Stimulated activated CD8-positive, alpha-beta memory T cell treated with anti-CD3 and anti-CD28 coated beads, Interleukin-7, amount 100 ng/mL, for 1 hour (primary cell): ENCODE measurements at regions not wholly inside any gene's neighbourhood (a gene's known extent, or its start where the extent isn't known, plus 50 kb on each side); places are given as distances from the start of the nearest gene placed in this dataset.

Experiments used
- DNase-seq, 2 donors: peaks; one replicate each; pipeline ENCODE4 v3.0.0-alpha.2; 2020; ENCODE audit warnings: low read depth in 2 of 2

DNA sequence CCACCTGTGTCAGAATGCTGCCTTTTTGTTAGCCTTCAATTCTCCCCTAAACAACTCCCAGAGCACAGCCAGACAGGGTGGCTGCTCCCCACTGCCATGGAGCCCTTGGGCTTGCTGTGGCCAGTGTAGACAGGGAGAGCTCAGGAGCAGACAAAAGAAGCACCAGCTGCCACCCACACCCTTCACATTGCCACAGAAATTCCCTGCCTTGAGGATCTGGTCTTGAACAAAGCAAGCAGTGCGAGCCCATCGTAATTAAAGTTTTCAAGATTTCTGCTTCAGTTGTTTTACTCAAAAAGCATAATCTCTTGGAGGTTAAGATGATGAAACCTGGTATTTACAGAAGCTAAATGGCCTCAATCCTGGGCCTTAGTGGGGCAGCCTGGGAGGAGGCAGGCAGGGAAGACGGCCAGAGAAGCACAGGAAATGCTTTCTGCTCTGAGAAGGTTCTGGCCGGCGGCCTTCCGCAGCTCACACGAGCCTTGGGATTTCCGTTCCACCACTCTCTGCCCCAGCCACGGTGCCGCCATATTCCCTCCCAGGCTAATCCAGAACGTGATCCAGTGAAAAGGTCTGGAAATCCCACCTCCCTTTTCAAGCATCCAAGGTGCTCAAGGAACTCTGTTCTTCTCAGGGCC, 535.2 kb downstream of the BCL11B start:
- no peak for DNase-seq

DNA sequence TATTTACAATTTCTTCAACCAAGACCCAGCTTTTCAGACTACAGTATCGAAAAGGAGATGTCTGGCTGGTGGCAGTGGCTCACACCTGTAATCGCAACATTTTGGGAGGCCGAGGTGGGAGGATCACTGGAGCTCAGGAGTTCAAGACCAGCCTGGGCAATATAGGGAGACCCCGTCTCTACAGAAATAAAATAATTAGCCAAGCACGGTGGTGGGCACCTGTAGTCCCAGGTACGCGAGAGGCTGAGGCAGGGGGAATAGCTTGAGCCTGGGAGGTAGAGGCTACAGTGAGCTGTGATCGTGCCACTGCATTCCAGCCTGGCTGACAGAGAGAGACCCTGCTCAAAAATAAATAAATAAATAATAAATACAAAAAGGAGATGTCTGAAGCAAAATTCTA, 530.5 kb downstream of the BCL11B start:
- DNase-seq: no peak

- no peak for DNase-seq
These were observed 530.0 kb downstream of the BCL11B start for GRCh38 chr14:98742001-98742400.

DNA sequence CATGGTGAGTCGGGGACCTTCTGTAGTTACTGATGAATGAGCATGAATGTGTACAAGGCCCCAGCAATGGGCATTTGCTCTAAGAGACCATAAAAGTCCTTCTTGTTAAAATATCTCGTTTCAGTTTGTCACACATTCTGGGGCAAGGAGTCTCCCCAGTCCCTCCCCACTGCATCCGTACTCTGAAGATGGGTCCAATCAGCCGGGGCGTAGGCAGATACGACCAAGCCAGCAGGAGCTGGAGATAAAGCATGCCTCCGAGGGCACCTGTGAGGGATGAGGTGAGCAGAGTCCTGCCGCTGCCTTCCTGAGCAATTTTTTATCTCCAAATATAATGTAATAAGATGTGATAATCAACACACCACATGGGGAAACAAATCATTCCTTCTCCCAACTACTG, 528.5 kb downstream of the BCL11B start:
- no peak for DNase-seq

DNA sequence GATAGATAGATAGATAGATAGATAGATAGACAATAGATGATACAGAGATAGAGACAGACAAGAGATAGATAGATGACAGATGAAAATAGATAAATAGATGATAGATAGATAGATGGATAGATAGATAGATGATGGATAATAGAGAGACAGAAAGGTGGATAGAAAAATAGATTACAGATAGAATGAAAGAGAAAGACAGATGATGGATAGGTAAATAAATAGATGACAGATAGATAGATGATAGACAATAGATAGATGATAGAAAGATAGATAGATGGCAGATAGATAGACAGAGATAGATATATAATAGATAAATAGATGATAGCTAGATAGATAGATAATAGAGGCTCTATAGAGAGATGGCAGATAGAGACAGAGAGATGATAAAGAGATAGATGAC, 523.0 kb downstream of the BCL11B start:
- no peak for DNase-seq

GRCh38 chr14:98751110-98751509, 520.9 kb downstream of the BCL11B start:
- no peak for DNase-seq

- DNase-seq: no peak
These were observed 519.3 kb downstream of the BCL11B start for GRCh38 chr14:98752660-98753059.

- DNase-seq: no peak
These were observed 517.5 kb downstream of the BCL11B start for GRCh38 chr14:98754343-98755020.

DNA sequence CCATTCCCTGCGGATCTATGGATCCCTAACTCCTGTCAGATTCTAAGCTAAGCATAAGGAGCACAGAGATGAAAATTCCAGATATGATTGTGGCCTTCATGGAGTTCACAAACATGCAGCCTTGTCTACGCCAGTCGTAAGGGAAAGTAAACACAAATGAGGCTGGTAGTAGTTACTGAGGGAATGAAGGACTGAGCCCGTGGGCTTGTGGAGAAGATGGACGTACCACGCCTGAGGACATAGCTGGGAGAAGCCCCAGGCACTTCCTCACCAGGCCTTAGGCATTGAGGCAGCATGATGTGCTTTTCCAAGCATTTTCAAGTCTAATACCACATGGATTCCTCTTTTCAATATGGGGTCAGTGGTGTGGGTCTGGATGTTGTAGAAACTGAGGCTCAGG, 515.2 kb downstream of the BCL11B start:
- no peak for DNase-seq

DNA sequence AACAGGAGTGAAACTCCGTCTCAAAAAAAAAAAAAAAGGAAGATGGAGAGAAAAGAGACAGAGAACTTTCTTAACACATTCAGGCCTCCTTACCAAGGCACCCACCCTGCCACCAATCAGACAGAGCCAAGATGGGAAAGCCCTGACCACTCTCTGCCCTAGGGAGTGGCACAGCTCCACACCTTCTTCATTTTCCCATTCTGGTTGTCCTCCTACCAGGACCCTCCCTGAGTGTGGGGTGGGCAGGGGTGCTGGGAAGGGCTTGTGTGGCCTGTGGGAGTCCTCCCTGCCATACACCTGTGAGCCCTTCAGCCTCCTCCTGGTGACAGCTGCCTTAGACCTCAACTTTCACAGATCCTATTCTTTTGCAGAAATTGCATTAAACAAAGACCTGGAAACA, 513.6 kb downstream of the BCL11B start:
- DNase-seq: no peak

DNA sequence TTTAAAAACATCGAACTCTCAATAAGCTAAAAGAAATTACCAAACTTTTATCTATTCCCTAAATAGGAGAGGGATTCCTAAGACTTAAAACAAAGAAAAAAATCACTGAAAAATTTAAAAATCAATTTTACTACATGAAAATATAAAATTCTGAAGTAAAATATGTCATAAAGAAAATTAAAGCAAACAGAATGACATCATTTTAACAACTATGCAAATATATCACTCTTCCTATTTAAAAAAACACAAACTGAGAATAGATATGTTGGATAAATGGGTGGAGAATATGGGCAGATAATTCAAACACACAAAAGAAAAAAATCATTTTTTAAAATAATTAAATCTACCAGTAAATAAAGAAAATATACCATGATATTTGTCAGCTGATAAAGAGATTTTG, 510.0 kb downstream of the BCL11B start:
- no peak for DNase-seq

DNA sequence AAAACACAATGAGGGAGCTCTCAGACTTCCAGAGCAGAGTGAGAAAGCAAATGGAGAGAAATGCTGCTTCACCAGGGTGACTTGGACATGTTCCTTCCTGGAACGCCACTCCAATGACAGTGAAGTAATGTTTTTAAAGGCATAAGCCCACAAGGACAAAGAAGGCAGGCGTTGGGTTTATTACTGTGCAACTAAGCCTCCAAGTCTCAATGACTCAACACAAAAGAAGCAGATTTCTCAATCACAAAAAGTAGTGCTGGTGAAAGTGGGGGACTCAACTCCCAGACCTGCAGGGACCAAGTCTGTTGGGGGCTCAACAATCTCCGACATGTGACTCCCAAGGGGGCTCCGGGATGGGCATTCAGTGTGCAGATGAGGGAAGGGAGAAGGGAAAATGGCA, 505.2 kb downstream of the BCL11B start:
- no peak for DNase-seq

GRCh38 chr14:98769326-98769725, 502.7 kb downstream of the BCL11B start:
- DNase-seq: no peak

- DNase-seq: no peak
These were observed 501.8 kb downstream of the BCL11B start for GRCh38 chr14:98770151-98770550.

- no peak for DNase-seq
These were observed 498.2 kb downstream of the BCL11B start for GRCh38 chr14:98773814-98774213.

DNA sequence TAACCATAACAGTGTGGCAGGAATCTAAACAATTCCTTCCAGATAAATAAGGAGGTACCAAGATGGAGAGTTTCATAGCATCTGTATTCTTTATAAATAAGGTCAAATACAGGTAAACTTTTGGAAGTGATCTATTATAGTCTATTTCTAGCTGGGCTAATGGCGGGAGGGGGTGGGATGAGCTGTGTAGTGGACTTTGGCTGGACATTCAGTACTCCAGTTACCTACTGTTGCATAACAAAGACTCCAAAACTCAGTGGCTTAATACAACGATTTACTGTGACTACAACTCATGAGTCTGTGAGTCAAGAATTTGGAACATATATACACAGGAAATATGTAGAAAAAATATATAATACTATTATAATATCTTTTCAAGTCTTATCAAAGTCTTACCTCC, 496.1 kb downstream of the BCL11B start:
- DNase-seq: no peak

DNA sequence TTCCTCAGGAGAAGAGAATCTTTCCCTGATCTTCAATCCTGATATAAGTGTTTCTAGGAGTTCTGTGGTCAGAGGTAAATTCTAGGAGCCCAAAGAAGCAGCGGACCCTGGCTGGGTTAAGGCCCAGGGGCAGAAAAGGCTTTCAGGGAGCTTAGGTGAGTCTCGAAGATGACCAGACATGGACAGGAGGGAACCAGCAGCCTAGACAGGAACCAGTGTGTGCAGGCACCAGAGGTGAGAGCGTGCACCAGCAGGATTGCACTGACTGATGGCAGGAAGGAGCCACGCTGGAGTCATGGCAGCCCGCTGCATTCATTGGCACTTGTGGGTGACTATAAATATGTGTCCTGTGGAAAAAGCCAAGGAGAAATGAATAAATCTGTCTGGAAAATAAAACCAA, 489.9 kb downstream of the BCL11B start:
- no peak for DNase-seq

DNA sequence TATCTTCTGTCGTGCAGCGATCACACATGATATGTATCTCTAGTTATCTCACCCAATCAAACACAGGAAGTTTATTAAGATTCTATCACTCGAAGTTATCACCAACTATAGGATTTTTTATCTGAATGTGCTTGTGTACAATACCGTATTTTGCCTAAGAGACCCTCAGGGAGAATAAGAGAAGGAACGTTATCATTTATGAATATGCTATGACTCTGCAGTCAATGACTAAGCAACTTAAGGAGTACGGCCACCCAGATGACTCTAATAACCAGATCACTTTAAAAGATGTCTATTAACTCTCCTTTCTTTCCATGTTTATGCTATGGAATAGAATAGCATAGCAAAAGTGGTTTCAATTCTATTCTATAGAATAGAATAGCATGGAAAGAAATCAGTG, 486.4 kb downstream of the BCL11B start:
- no peak for DNase-seq

DNA sequence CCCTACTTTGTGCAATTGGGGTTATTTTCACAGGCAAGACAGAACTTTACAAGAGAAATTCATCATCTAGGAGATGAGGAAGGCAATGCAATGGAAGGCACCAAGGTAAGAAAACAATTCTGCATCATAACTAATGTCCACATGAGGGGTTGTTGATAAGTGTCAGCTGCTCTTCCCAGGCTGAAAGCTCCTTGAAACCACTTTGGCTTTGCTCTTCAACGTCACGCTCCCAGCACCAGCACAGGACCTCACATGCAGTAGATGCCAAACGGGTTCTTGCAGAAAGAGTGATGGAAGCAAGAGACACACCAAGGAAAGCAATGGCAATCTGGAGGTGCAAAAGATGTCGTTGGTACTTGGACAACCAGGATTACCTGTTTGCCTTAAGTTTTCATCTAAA, 485.5 kb downstream of the BCL11B start:
- no peak for DNase-seq

GRCh38 chr14:98791661-98792060, 480.3 kb downstream of the BCL11B start:
- no peak for DNase-seq

- no peak for DNase-seq
These were observed 479.8 kb downstream of the BCL11B start for GRCh38 chr14:98792171-98792570.

DNA sequence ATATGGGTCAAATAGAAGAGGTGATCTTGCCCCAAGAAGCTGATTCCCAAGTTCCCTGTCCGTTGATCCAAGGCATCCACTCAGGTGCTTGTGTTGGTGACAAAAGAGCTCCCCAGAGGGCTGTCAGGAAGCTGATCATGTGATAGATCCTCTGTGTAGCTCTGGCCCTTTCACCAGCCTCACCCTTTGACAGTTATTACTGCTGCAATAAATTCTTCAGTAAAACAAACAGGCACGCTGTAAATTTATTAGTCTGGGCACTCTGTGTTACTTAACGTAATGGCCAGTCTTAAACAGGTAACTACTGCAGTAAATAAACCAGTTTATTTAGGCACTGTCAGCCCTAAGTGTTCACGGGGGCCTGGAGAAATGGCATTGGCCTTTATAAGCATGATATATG, 473.9 kb downstream of the BCL11B start:
- no peak for DNase-seq

GRCh38 chr14:98799891-98800290, 472.1 kb downstream of the BCL11B start:
- DNase-seq: no peak

DNA sequence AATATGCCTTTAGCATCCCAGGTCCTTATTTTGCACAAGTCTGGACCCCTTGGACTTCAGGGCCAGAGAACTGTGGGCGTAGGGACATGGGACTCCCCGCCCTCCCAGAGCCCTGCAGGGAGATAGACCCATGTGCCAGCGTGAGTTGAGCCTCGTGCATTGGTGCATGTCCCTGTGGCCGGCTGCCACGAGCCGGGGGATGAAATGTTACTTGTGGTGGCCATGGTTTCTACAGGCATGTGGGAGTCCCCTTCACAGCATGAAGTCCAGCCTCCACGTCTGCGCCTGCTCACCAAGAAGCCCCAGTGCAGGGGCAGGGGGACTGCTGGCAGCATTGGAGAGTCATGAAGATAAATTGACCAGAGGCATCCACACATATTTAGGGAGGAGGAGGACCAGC, 470.0 kb downstream of the BCL11B start:
- DNase-seq: no peak
